Lower lobe of right lung (tissue), 2 donors: ENCODE measurements at regions not wholly inside any gene's neighbourhood (a gene's known extent, or its start where the extent isn't known, plus 50 kb on each side); places are given as distances from the start of the nearest gene placed in this dataset.

ENCODE experiments used
- ATAC-seq, 2 donors: fragments of 200-7000 bp; cut with Tn5 transposase; one replicate each; pipeline ENCODE4 v1.9.1; 2020 to 2022; ENCODE audit warnings: mild to moderate bottlenecking in 2 of 2, moderate library complexity in 2 of 2
- DNase-seq: peaks from one replicate; pipeline ENCODE4 v3.0.0-alpha.2; 2020
- H3K27ac ChIP-seq: fragments of 200-600 bp; one replicate; pipeline ENCODE4 v1.8.0; 2022
- H3K27me3 ChIP-seq: fragments of 200-600 bp; one replicate; pipeline ENCODE4 v1.8.0; 2022; ENCODE audit warnings: low read depth
- H3K36me3 ChIP-seq: fragments of 200-600 bp; one replicate; pipeline ENCODE4 v1.8.0; 2022; ENCODE audit warnings: mild to moderate bottlenecking
- H3K4me1 ChIP-seq: fragments of 200-600 bp; one replicate; pipeline ENCODE4 v1.8.0; 2022
- H3K4me3 ChIP-seq: fragments of 200-600 bp; one replicate; pipeline ENCODE4 v1.8.0; 2022; ENCODE audit warnings: mild to moderate bottlenecking
- H3K9me3 ChIP-seq: fragments of 200-600 bp; one replicate; pipeline ENCODE4 v1.8.0; 2022
- intact Hi-C: fragments of 100-400 bp; cut with DNase I; formaldehyde crosslinking; loops from one replicate; pipeline ENCODE4 v1.11.0; 2022
- TF ChIP-seq, protein P1 (sequence below): fragments of 200-600 bp; IDR thresholded peaks from one replicate; pipeline ENCODE4 v1.8.0; 2022; ENCODE audit warnings: antibody characterized with exemption, mild to moderate bottlenecking
- donor health status: DM: no; HTN: yes; CAD: no; lungs with severe emphysema.

DNA sequence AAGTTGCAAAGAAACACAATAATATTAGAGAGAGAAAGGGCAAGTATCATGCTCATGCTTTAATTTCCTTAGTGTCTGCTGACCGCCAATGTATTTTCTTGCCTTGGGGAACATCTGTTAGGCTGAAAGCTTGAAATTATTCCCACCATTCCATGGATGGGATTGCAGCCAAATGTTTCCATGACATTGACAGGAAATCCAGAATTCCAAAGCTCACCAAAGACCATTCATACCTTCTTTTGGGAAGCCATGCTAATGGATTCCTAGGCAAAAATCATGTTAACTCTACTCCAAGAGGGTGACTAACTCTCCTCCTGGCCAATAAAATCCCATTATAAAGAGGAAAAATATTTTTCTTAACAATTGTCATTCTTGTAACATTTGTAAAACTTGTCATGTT is 661.4 kb upstream of the FAT3 start:
- Histone ChIP-seq H3K27ac (no peak overlapping the region), H3K4me3 (no peak overlapping the region), H3K27me3 (no peaks in the 10 kb centered on the region), H3K9me3 (no peaks in the 10 kb centered on the region), H3K36me3 (no peaks in the 10 kb centered on the region), H3K4me1 (no peaks in the 10 kb centered on the region)
- TF ChIP-seq, protein P1, sequence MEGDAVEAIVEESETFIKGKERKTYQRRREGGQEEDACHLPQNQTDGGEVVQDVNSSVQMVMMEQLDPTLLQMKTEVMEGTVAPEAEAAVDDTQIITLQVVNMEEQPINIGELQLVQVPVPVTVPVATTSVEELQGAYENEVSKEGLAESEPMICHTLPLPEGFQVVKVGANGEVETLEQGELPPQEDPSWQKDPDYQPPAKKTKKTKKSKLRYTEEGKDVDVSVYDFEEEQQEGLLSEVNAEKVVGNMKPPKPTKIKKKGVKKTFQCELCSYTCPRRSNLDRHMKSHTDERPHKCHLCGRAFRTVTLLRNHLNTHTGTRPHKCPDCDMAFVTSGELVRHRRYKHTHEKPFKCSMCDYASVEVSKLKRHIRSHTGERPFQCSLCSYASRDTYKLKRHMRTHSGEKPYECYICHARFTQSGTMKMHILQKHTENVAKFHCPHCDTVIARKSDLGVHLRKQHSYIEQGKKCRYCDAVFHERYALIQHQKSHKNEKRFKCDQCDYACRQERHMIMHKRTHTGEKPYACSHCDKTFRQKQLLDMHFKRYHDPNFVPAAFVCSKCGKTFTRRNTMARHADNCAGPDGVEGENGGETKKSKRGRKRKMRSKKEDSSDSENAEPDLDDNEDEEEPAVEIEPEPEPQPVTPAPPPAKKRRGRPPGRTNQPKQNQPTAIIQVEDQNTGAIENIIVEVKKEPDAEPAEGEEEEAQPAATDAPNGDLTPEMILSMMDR: no peak
- ATAC-seq (no peak), DNase-seq (no peak)
- intact Hi-C loops: no loop called here

- H3K4me3 ChIP-seq: no peak overlapping the region
- intact Hi-C loops: no loop called here
- no peak overlapping the region for H3K27ac ChIP-seq
- no peaks in the 10 kb centered on the region for H3K4me1 ChIP-seq
- DNase-seq (no peak), ATAC-seq (no peak)
- no peaks in the 10 kb centered on the region for H3K36me3 ChIP-seq
- TF ChIP-seq, protein P1: no peak
- H3K27me3 ChIP-seq: no peaks in the 10 kb centered on the region
- H3K9me3 ChIP-seq: no peaks in the 10 kb centered on the region
These were observed 664.2 kb upstream of the FAT3 start for GRCh38 chr11:91560434-91560833.

- TF ChIP-seq, protein P1: no peak
- Histone ChIP-seq H3K27me3 (no peaks in the 10 kb centered on the region), H3K27ac (no peak overlapping the region), H3K9me3 (no peaks in the 10 kb centered on the region), H3K4me1 (no peaks in the 10 kb centered on the region), H3K4me3 (no peak overlapping the region), H3K36me3 (no peaks in the 10 kb centered on the region)
- intact Hi-C loops: no loop called here
- ATAC-seq (no peak), DNase-seq (no peak)
These were observed 686.6 kb upstream of the FAT3 start for GRCh38 chr11:91538065-91538464.

GRCh38 chr11:91536366-91536765 is 688.3 kb upstream of the FAT3 start:
- DNase-seq (no peak), ATAC-seq (no peak)
- no peaks in the 10 kb centered on the region for H3K36me3 ChIP-seq
- no peaks in the 10 kb centered on the region for H3K27me3 ChIP-seq
- intact Hi-C loops: no loop called here
- no peak overlapping the region for H3K4me3 ChIP-seq
- TF ChIP-seq, protein P1: no peak
- H3K4me1 ChIP-seq: no peaks in the 10 kb centered on the region
- H3K9me3 ChIP-seq: no peaks in the 10 kb centered on the region
- H3K27ac ChIP-seq: no peak overlapping the region

- no peaks in the 10 kb centered on the region for H3K27me3 ChIP-seq
- intact Hi-C loops: no loop called here
- TF ChIP-seq, protein P1: no peak
These were observed 695.7 kb upstream of the FAT3 start for GRCh38 chr11:91528965-91529364.

More at GRCh38 chr11:91528965-91529364, 695.7 kb upstream of the FAT3 start:
- Histone ChIP-seq H3K9me3 (no peaks in the 10 kb centered on the region), H3K4me1 (no peaks in the 10 kb centered on the region), H3K27ac (no peak overlapping the region), H3K4me3 (no peak overlapping the region), H3K36me3 (no peaks in the 10 kb centered on the region)
- ATAC-seq (no peak), DNase-seq (no peak)
